GM20000 (cell line): ENCODE measurements at regions not wholly inside any gene's neighbourhood (a gene's known extent, or its start where the extent isn't known, plus 50 kb on each side); places are given as distances from the start of the nearest gene placed in this dataset.

Experiments used
- DNase-seq: peaks from one replicate; pipeline ENCODE4 v3.0.0; 2012; ENCODE audit warnings: low spot score
- CTCF ChIP-seq: IDR thresholded peaks from 2 replicates; pipeline ENCODE4 v1.5.1; 2012; ENCODE audit warnings: mild to moderate bottlenecking, control low read depth; ENCODE audit errors: extremely low read depth, missing control alignments

GRCh38 chr15:55126111-55126510, 70.6 kb downstream of the RSL24D1 start:
- no peak for DNase-seq
- TF ChIP-seq CTCF, result no peak

GRCh38 chr15:55124616-55125015, 72.1 kb downstream of the RSL24D1 start:
- TF ChIP-seq CTCF, result no peak
- no peak for DNase-seq

GRCh38 chr15:55118344-55118870, 78.3 kb downstream of the RSL24D1 start:
- no peak for TF ChIP-seq CTCF
- DNase-seq, result no peak

GRCh38 chr15:55116636-55117035, 80.1 kb downstream of the RSL24D1 start:
- no peak for DNase-seq
- TF ChIP-seq CTCF, result no peak

- no peak for DNase-seq
These were observed 83.0 kb downstream of the RSL24D1 start for GRCh38 chr15:55113736-55114135.

GRCh38 chr15:55112706-55113105, 84.0 kb downstream of the RSL24D1 start:
- no peak for TF ChIP-seq CTCF
- DNase-seq, result no peak

More at GRCh38 chr15:55113736-55114135, 83.0 kb downstream of the RSL24D1 start:
- TF ChIP-seq CTCF, result no peak

GRCh38 chr15:55110446-55110845, 86.3 kb downstream of the RSL24D1 start:
- no peak for DNase-seq
- TF ChIP-seq CTCF, result no peak
